AG04449 (cell line): ENCODE measurements at regions not wholly inside any gene's neighbourhood (a gene's known extent, or its start where the extent isn't known, plus 50 kb on each side); places are given as distances from the start of the nearest gene placed in this dataset.
"Not testable (repeated sequence)": the region's sequence is repeated elsewhere in the genome, so short reads cannot be mapped to it uniquely, and the experiment has no call there.

Source experiments
- CTCF ChIA-PET: fragments of 350-600 bp; formaldehyde crosslinking; extraction: SDS; loops from one replicate; lab custom pipeline; 2021; ENCODE audit warnings: antibody characterized with exemption; lab: Yijun Ruan, JAX
- POLR2A ChIA-PET: fragments of 400-600, 350-600 bp; formaldehyde crosslinking; extraction: SDS; loops from one replicate; lab custom pipeline; 2020; ENCODE audit warnings: antibody characterized with exemption, inconsistent platforms; lab: Yijun Ruan, JAX
- DNase-seq: peaks from one replicate; pipeline ENCODE4 v3.0.0-alpha.2; 2010; ENCODE audit warnings: low read depth, low spot score
- H3K4me3 ChIP-seq: 2 replicates; pipeline ENCODE4 v1.5.1; 2011; ENCODE audit warnings: low read depth, mild to moderate bottlenecking, control low read depth, low read length
- TF ChIP-seq, protein P1 (sequence below): IDR thresholded peaks from one replicate; pipeline ENCODE4 v1.5.1; 2011; ENCODE audit warnings: mild to moderate bottlenecking, moderate library complexity, low read length, control low read depth, inconsistent platforms; ENCODE audit not compliant: insufficient read depth; ENCODE audit errors: missing control alignments

DNA sequence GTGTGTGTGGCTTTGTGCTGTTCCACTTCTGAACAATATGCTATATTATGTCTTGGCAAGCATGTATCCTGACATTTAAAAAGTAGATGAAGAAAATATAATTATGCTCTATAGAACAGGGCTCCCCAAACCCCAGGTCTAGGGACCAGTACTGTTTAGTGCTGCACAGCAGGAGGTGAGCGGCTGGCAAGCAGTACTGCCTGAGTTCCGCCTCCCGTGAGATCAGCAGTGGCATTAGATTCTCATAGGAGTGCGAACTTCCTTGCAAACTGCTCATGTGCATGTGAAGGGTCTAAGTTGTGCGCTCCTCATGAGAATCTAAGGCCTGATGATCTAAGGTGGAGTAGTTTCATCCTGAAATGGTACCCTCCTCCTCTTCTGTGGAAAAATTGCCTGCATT is 979.1 kb upstream of the CTNND2 start:
- no peak for DNase-seq
- ChIA-PET POLR2A (no interaction called here), CTCF (no interaction called here)

GRCh38 chr5:12876541-12877298 is 972.5 kb upstream of the CTNND2 start:
- TF ChIP-seq, protein P1, sequence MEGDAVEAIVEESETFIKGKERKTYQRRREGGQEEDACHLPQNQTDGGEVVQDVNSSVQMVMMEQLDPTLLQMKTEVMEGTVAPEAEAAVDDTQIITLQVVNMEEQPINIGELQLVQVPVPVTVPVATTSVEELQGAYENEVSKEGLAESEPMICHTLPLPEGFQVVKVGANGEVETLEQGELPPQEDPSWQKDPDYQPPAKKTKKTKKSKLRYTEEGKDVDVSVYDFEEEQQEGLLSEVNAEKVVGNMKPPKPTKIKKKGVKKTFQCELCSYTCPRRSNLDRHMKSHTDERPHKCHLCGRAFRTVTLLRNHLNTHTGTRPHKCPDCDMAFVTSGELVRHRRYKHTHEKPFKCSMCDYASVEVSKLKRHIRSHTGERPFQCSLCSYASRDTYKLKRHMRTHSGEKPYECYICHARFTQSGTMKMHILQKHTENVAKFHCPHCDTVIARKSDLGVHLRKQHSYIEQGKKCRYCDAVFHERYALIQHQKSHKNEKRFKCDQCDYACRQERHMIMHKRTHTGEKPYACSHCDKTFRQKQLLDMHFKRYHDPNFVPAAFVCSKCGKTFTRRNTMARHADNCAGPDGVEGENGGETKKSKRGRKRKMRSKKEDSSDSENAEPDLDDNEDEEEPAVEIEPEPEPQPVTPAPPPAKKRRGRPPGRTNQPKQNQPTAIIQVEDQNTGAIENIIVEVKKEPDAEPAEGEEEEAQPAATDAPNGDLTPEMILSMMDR = no peak
- POLR2A ChIA-PET = no interaction called here
- no peak overlapping the region for H3K4me3 ChIP-seq
- DNase-seq = no peak
- CTCF ChIA-PET = no interaction called here

More for the DNA sequence above, 979.1 kb upstream of the CTNND2 start:
- TF ChIP-seq, protein P1 = no peak
- no peak overlapping the region for H3K4me3 ChIP-seq

- no peak overlapping the region for H3K4me3 ChIP-seq
- ChIA-PET CTCF (no interaction called here), POLR2A (no interaction called here)
- no peak for DNase-seq
- TF ChIP-seq, protein P1 = no peak
Measured at GRCh38 chr5:12870872-12871539, 966.8 kb upstream of the CTNND2 start.

DNA sequence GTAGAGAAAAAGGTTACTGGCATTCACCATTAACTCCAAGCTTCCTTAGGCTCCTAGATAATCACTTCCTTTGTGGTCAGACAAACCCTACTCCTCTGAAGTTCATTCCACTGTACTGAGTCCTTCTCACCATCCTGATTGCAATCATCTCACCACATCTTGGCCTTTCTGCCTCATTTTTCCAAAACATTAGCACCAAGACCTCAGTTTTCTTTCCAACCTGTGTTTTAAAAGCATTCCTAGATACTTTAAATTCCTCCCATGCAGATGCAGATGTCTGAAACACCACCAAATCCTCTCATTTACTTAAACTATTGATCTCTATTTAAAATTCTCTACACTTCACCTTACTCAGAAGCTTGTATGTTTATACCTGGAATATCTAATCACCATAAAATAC is 961.3 kb upstream of the CTNND2 start:
- TF ChIP-seq, protein P1 = no peak
- H3K4me3 ChIP-seq = no peak overlapping the region
- ChIA-PET POLR2A (no interaction called here), CTCF (no interaction called here)
- no peak for DNase-seq

GRCh38 chr5:12861886-12862654 is 957.8 kb upstream of the CTNND2 start:
- no peak for DNase-seq
- H3K4me3 ChIP-seq = no peak overlapping the region
- ChIA-PET CTCF (interaction anchor here (0.6 kb wide), 1 partner anchor 11 kb away, joined by 3 read pairs; no protein-coding TSS in a partner anchor), POLR2A (no interaction called here)
- TF ChIP-seq, protein P1 = no peak

- H3K4me3 ChIP-seq, POLR2A ChIA-PET, DNase-seq, CTCF ChIA-PET: not testable (repeated sequence)
Measured at GRCh38 chr5:12856105-12856504, 951.9 kb upstream of the CTNND2 start.
